Neuronal stem cell (in vitro differentiated cells): ENCODE measurements at regions not wholly inside any gene's neighbourhood (a gene's known extent, or its start where the extent isn't known, plus 50 kb on each side); places are given as distances from the start of the nearest gene placed in this dataset.

Experiments used
- DNase-seq: peaks from one replicate; pipeline ENCODE4 v3.0.0-alpha.2; 2013; ENCODE audit warnings: low spot score
- H2AFZ ChIP-seq: one replicate; pipeline ENCODE4 v1.6.1; 2013; ENCODE audit warnings: mild to moderate bottlenecking, low read length, inconsistent platforms
- H2AK5ac ChIP-seq: 2 replicates; pipeline ENCODE4 v1.6.1; 2013; ENCODE audit warnings: low read depth, mild to moderate bottlenecking, inconsistent platforms, low read length, moderate library complexity, mixed read lengths
- H2BK120ac ChIP-seq: 2 replicates; pipeline ENCODE4 v1.6.1; 2013; ENCODE audit warnings: low read depth, mild to moderate bottlenecking, inconsistent platforms, low read length, moderate library complexity, mixed read lengths
- H2BK12ac ChIP-seq: one replicate; pipeline ENCODE4 v1.6.1; 2013; ENCODE audit warnings: low read length, inconsistent platforms
- H2BK15ac ChIP-seq: 2 replicates; pipeline ENCODE4 v1.6.1; 2013; ENCODE audit warnings: mild to moderate bottlenecking, low read length, inconsistent platforms, mixed read lengths
- H2BK5ac ChIP-seq: one replicate; pipeline ENCODE4 v1.6.1; 2013; ENCODE audit warnings: inconsistent platforms, mild to moderate bottlenecking, low read length, moderate library complexity
- H3K14ac ChIP-seq: one replicate; pipeline ENCODE4 v1.6.1; 2013; ENCODE audit warnings: low read length, inconsistent platforms
- H3K18ac ChIP-seq: 2 replicates; pipeline ENCODE4 v1.6.1; 2013; ENCODE audit warnings: low read length, inconsistent platforms
- H3K23ac ChIP-seq: 2 replicates; pipeline ENCODE4 v1.6.1; 2013; ENCODE audit warnings: low read depth, mild to moderate bottlenecking, mixed read lengths, low read length, inconsistent platforms; ENCODE audit not compliant: poor library complexity
- H3K27ac ChIP-seq: replicated peaks from 3 replicates; pipeline ENCODE4 v1.5.1; 2013; ENCODE audit warnings: low read length, inconsistent platforms
- H3K27me3 ChIP-seq, 3 experiments: 2 replicates each; pipeline ENCODE4 v1.6.1; 2013; ENCODE audit warnings: low read length in 3 of 3, mild to moderate bottlenecking in 2 of 3, inconsistent platforms in 1 of 3, low read depth in 1 of 3, mixed read lengths in 1 of 3, moderate library complexity in 1 of 3; ENCODE audit not compliant: control insufficient read depth in 3 of 3, insufficient read depth in 3 of 3
- H3K36me3 ChIP-seq, 2 donors: replicated peaks in 1 of 2; 2 replicates each; pipeline ENCODE4 v1.6.1; 2013; ENCODE audit warnings: low read length in 2 of 2; ENCODE audit not compliant: control insufficient read depth in 2 of 2, insufficient read depth in 2 of 2
- H3K4ac ChIP-seq: 2 replicates; pipeline ENCODE4 v1.6.1; 2013; ENCODE audit warnings: inconsistent platforms, mild to moderate bottlenecking, low read length, moderate library complexity
- H3K4me1 ChIP-seq, 2 donors: 1 replicate in 1 of 2; 2 replicates in 1 of 2; pipeline ENCODE4 v1.6.1; 2013; ENCODE audit warnings: low read length in 2 of 2, low read depth in 1 of 2; ENCODE audit not compliant: control insufficient read depth in 2 of 2, insufficient read depth in 1 of 2
- H3K4me2 ChIP-seq: one replicate; pipeline ENCODE4 v1.6.1; 2013; ENCODE audit warnings: mild to moderate bottlenecking, low read length, inconsistent platforms; ENCODE audit not compliant: insufficient read depth, poor library complexity, severe bottlenecking
- H3K4me3 ChIP-seq, 2 donors: 2 replicates each; pipeline ENCODE4 v1.5.1; 2013; ENCODE audit warnings: low read length in 2 of 2, mild to moderate bottlenecking in 2 of 2, inconsistent platforms in 1 of 2, moderate library complexity in 1 of 2
- H3K79me1 ChIP-seq: one replicate; pipeline ENCODE4 v1.6.1; 2013; ENCODE audit warnings: low read depth, mild to moderate bottlenecking, inconsistent platforms, low read length, moderate library complexity
- H3K9ac ChIP-seq: one replicate; pipeline ENCODE4 v1.6.1; 2013; ENCODE audit warnings: mild to moderate bottlenecking, low read depth, low read length, inconsistent platforms; ENCODE audit not compliant: poor library complexity
- H3K9me3 ChIP-seq, 2 donors: replicated peaks in 1 of 2; 2 replicates each; pipeline versions ENCODE3 to v1.6.1; 2013; ENCODE audit warnings: low read length in 2 of 2, mild to moderate bottlenecking in 2 of 2, inconsistent platforms in 1 of 2, low read depth in 1 of 2, mixed read lengths in 1 of 2, moderate library complexity in 1 of 2; ENCODE audit not compliant: control insufficient read depth in 2 of 2, insufficient read depth in 1 of 2
- H4K8ac ChIP-seq: one replicate; pipeline ENCODE4 v1.6.1; 2013; ENCODE audit warnings: low read depth, mild to moderate bottlenecking, inconsistent platforms, low read length, moderate library complexity
- H4K91ac ChIP-seq: one replicate; pipeline ENCODE4 v1.6.1; 2013; ENCODE audit warnings: low read length, low read depth, mild to moderate bottlenecking, inconsistent platforms; ENCODE audit not compliant: poor library complexity
- WGBS, 2 donors: extraction: QIAGEN DNeasy Blood & Tissue Kit; methylation state at CpG; one replicate each; pipeline ENCODE4 v1.1.7; 2013; ENCODE audit warnings: missing lambda C conversion rate in 2 of 2, mixed read lengths in 1 of 2; ENCODE audit not compliant: insufficient read length in 2 of 2, insufficient replicate concordance in 1 of 2; ENCODE audit errors: extremely low coverage in 2 of 2; 5-methylcytosine and 5-hydroxymethylcytosine counted together

- Histone ChIP-seq H2BK15ac (no peak overlapping the region), H4K91ac (no peak overlapping the region), H3K9me3 (peaks cover 0 to 3% of the 10 kb centered on the region in 2 donors), H2AK5ac (no peak overlapping the region), H3K4me2 (no peak overlapping the region), H3K4ac (no peak overlapping the region), H3K4me3 (no peak overlapping the region), H3K9ac (no peak overlapping the region), H3K14ac (no peak overlapping the region), H3K36me3 (no peaks in the 10 kb centered on the region), H2BK12ac (no peak overlapping the region), H3K79me1 (no peaks in the 10 kb centered on the region), H3K4me1 (no peaks in the 10 kb centered on the region), H2BK5ac (no peak overlapping the region), H3K27me3 (no peaks in the 10 kb centered on the region), H3K27ac (no peak overlapping the region), H3K18ac (no peak overlapping the region), H2BK120ac (no peak overlapping the region), H2AFZ (no peak overlapping the region), H3K23ac (no peak overlapping the region), H4K8ac (no peak overlapping the region)
- no peak for DNase-seq
- no CpG with 5 or more reads among the region's 3 CpGs for WGBS, 2 donors
Observed at GRCh38 chr4:176588436-176588835, 204.3 kb downstream of the VEGFC start.

GRCh38 chr4:176592976-176593670, 199.6 kb downstream of the VEGFC start:
- H3K36me3 ChIP-seq, result no peaks in the 10 kb centered on the region
- no peak overlapping the region for H2BK120ac ChIP-seq

GRCh38 chr4:176593943-176594342, 198.8 kb downstream of the VEGFC start:
- H2AK5ac ChIP-seq, result no peak overlapping the region
- H2BK12ac ChIP-seq, result no peak overlapping the region
- H3K36me3 ChIP-seq, result no peaks in the 10 kb centered on the region
- no peaks in the 10 kb centered on the region for H3K27me3 ChIP-seq
- H2BK5ac ChIP-seq, result no peak overlapping the region
- no peaks in the 10 kb centered on the region for H3K79me1 ChIP-seq
- H3K4me3 ChIP-seq, result no peak overlapping the region
- no peak overlapping the region for H3K4ac ChIP-seq
- no peak overlapping the region for H2BK120ac ChIP-seq
- H4K8ac ChIP-seq, result no peak overlapping the region
- H3K9me3 ChIP-seq, result peaks cover 0 to 3% of the 10 kb centered on the region in 2 donors
- H2AFZ ChIP-seq, result no peak overlapping the region
- no CpG with 5 or more reads among the region's 4 CpGs for WGBS, 2 donors
- no peak for DNase-seq
- no peak overlapping the region for H3K27ac ChIP-seq
- H3K23ac ChIP-seq, result no peak overlapping the region
- H2BK15ac ChIP-seq, result no peak overlapping the region
- no peak overlapping the region for H3K14ac ChIP-seq
- no peak overlapping the region for H4K91ac ChIP-seq
- H3K18ac ChIP-seq, result no peak overlapping the region
- no peak overlapping the region for H3K9ac ChIP-seq
- H3K4me2 ChIP-seq, result no peak overlapping the region
- no peaks in the 10 kb centered on the region for H3K4me1 ChIP-seq

More at GRCh38 chr4:176592976-176593670, 199.6 kb downstream of the VEGFC start:
- Histone ChIP-seq H3K18ac (no peak overlapping the region), H2BK12ac (no peak overlapping the region), H3K14ac (no peak overlapping the region), H2AFZ (no peak overlapping the region), H3K4ac (no peak overlapping the region), H4K8ac (no peak overlapping the region), H2BK15ac (no peak overlapping the region), H3K4me2 (no peak overlapping the region), H3K27me3 (no peaks in the 10 kb centered on the region), H2AK5ac (no peak overlapping the region), H3K79me1 (no peaks in the 10 kb centered on the region), H2BK5ac (no peak overlapping the region), H3K27ac (no peak overlapping the region), H3K23ac (no peak overlapping the region), H3K9ac (no peak overlapping the region), H4K91ac (no peak overlapping the region), H3K9me3 (peaks cover 0 to 3% of the 10 kb centered on the region in 2 donors), H3K4me1 (no peaks in the 10 kb centered on the region), H3K4me3 (no peak overlapping the region)
- no peak for DNase-seq
- WGBS, 2 donors, result no CpG with 5 or more reads among the region's 2 CpGs

- Histone ChIP-seq H3K18ac (no peak overlapping the region), H3K9ac (no peak overlapping the region), H3K23ac (no peak overlapping the region), H3K79me1 (no peaks in the 10 kb centered on the region), H2AK5ac (no peak overlapping the region), H3K4ac (no peak overlapping the region), H2AFZ (no peak overlapping the region), H3K27ac (no peak overlapping the region), H3K4me3 (no peak overlapping the region), H2BK120ac (no peak overlapping the region), H2BK15ac (no peak overlapping the region), H3K36me3 (no peaks in the 10 kb centered on the region), H2BK5ac (no peak overlapping the region), H3K9me3 (peaks cover 0 to 3% of the 10 kb centered on the region in 2 donors), H3K4me2 (no peak overlapping the region), H2BK12ac (no peak overlapping the region), H4K8ac (no peak overlapping the region), H3K14ac (no peak overlapping the region), H3K27me3 (no peaks in the 10 kb centered on the region), H3K4me1 (no peaks in the 10 kb centered on the region), H4K91ac (no peak overlapping the region)
- WGBS, 2 donors, result no CpG with 5 or more reads among the region's 1 CpG
- no peak for DNase-seq
Observed at GRCh38 chr4:176595257-176595656, 197.5 kb downstream of the VEGFC start.
